Endothelial cell of umbilical vein (primary cell): ENCODE measurements at regions not wholly inside any gene's neighbourhood (a gene's known extent, or its start where the extent isn't known, plus 50 kb on each side); places are given as distances from the start of the nearest gene placed in this dataset.

ENCODE experiments used
- BruUV-seq: library from RNA; stranded (reverse); fragments of 400-500 nt; replicated peaks from 2 replicates; lab custom pipeline; 2021; lab: Mats Ljungman, UMichigan
- CTCF ChIA-PET: fragments of 300-600, 350-600 bp; sonication (Branson Sonifier 250); formaldehyde crosslinking; loops from one replicate; lab custom pipeline; 2021; ENCODE audit warnings: antibody characterized with exemption, inconsistent platforms; lab: Charles Lee
- POLR2A ChIA-PET: fragments of 300-600, 350-600 bp; sonication (Branson Sonifier 250); formaldehyde crosslinking; loops from one replicate; lab custom pipeline; 2021; ENCODE audit warnings: antibody characterized with exemption, inconsistent platforms; lab: Charles Lee
- DNase-seq: peaks from one replicate; pipeline ENCODE4 v3.0.0-alpha.2; 2011; ENCODE audit warnings: low read depth, low spot score
- FAIRE-seq: peaks from 2 replicates; lab custom pipeline; 2011; peaks lifted over from hg19 to GRCh38; lab: Jason Lieb, UNC
- H2AFZ ChIP-seq: 2 replicates; pipeline ENCODE4 v1.6.0; 2012; ENCODE audit warnings: low read depth, low read length, control low read depth, inconsistent platforms
- H3K27ac ChIP-seq: 2 replicates; pipeline ENCODE4 v1.5.1; 2011; ENCODE audit warnings: low read depth, mild to moderate bottlenecking, control low read depth, low read length, moderate library complexity; ENCODE audit not compliant: insufficient read depth
- H3K27me3 ChIP-seq, 2 experiments: 2 replicates each; pipeline versions ENCODE4 v1.6.0 to v1.6.1; 2011; ENCODE audit warnings: low read length in 2 of 2, mixed read lengths in 1 of 2; ENCODE audit not compliant: control insufficient read depth in 2 of 2, insufficient read depth in 2 of 2
- H3K36me3 ChIP-seq, 2 experiments: 2 replicates in 1 of 2; 3 replicates in 1 of 2; pipeline ENCODE4 v1.5.1; 2011; ENCODE audit warnings: low read length in 2 of 2, mild to moderate bottlenecking in 1 of 2, moderate library complexity in 1 of 2; ENCODE audit not compliant: control insufficient read depth in 2 of 2, insufficient read depth in 2 of 2; ENCODE audit errors: extremely low read depth in 1 of 2
- H3K4me1 ChIP-seq: 3 replicates; pipeline ENCODE4 v1.5.1; 2011; ENCODE audit warnings: mild to moderate bottlenecking, low read length; ENCODE audit not compliant: control insufficient read depth, insufficient read depth; ENCODE audit errors: extremely low read depth
- H3K4me2 ChIP-seq: 2 replicates; pipeline ENCODE4 v1.6.1; 2011; ENCODE audit warnings: low read length, control low read depth, mixed read lengths; ENCODE audit not compliant: insufficient read depth
- H3K4me3 ChIP-seq, 3 experiments: fragments of 200-600 bp in 1 of 3; sonication (generic), shearing (Covaris generic) in 1 of 3; replicated peaks in 1 of 3; 2 replicates each; pipeline ENCODE4 v1.5.1; 2011 to 2016; ENCODE audit warnings: control low read depth in 3 of 3, low read length in 3 of 3, mild to moderate bottlenecking in 2 of 3, inconsistent platforms in 1 of 3, low read depth in 1 of 3, moderate library complexity in 1 of 3; ENCODE audit not compliant: insufficient read depth in 1 of 3
- H3K79me2 ChIP-seq: 2 replicates; pipeline ENCODE4 v1.6.0; 2012; ENCODE audit warnings: low read length, inconsistent platforms; ENCODE audit not compliant: control insufficient read depth, insufficient read depth
- H3K9ac ChIP-seq: replicated peaks from 2 replicates; pipeline ENCODE3; 2011; ENCODE audit warnings: low read length, control low read depth; ENCODE audit not compliant: insufficient read depth; ENCODE audit errors: extremely low read depth
- H3K9me1 ChIP-seq: replicated peaks from 3 replicates; pipeline ENCODE4 v1.6.0; 2011; ENCODE audit warnings: mild to moderate bottlenecking, low read length; ENCODE audit not compliant: control insufficient read depth, insufficient read depth; ENCODE audit errors: extremely low read depth
- H3K9me3 ChIP-seq: replicated peaks from 2 replicates; pipeline ENCODE4 v1.5.1; 2012; ENCODE audit warnings: low read length, inconsistent platforms; ENCODE audit not compliant: control insufficient read depth, insufficient read depth
- H4K20me1 ChIP-seq: replicated peaks from 2 replicates; pipeline ENCODE3; 2011; ENCODE audit warnings: mild to moderate bottlenecking, low read length; ENCODE audit not compliant: control insufficient read depth, insufficient read depth; ENCODE audit errors: extremely low read depth
- CTCF ChIP-seq, 2 donors: IDR thresholded peaks; 1 replicate in 1 of 2; 2 replicates in 1 of 2; pipeline ENCODE4 v1.5.1; 2011; ENCODE audit warnings: low read length in 2 of 2, mild to moderate bottlenecking in 2 of 2, moderate library complexity in 2 of 2, control low read depth in 1 of 2, inconsistent platforms in 1 of 2, low read depth in 1 of 2; ENCODE audit not compliant: insufficient read depth in 1 of 2; ENCODE audit errors: extremely low read depth in 1 of 2
- EZH2 ChIP-seq: IDR thresholded peaks from 2 replicates; pipeline ENCODE4 v1.6.1; 2012; ENCODE audit warnings: borderline replicate concordance, low read depth, mild to moderate bottlenecking, moderate library complexity, low read length, inconsistent platforms; ENCODE audit not compliant: severe bottlenecking
- FOS ChIP-seq: IDR thresholded peaks from 2 replicates; pipeline ENCODE4 v1.6.1; 2011; ENCODE audit warnings: mild to moderate bottlenecking, low read length, moderate library complexity, borderline replicate concordance; ENCODE audit not compliant: insufficient read depth
- GATA2 ChIP-seq: IDR thresholded peaks from 2 replicates; pipeline ENCODE4 v1.7.0; 2011; ENCODE audit warnings: low read depth, mild to moderate bottlenecking, moderate library complexity, mixed read lengths, low read length; ENCODE audit not compliant: insufficient read length, insufficient read depth
- JUN ChIP-seq: IDR thresholded peaks from 2 replicates; pipeline ENCODE4 v1.6.1; 2011; ENCODE audit warnings: borderline replicate concordance, low read depth; ENCODE audit not compliant: insufficient read length, insufficient read depth
- MAX ChIP-seq: IDR thresholded peaks from 2 replicates; pipeline ENCODE4 v1.6.1; 2011; ENCODE audit not compliant: insufficient read depth, insufficient read length
- MYC ChIP-seq: IDR thresholded peaks from one replicate; pipeline ENCODE4 v1.6.1; 2011; ENCODE audit warnings: mild to moderate bottlenecking, low read depth, low read length
- POLR2A ChIP-seq: IDR thresholded peaks from 2 replicates; pipeline ENCODE4 v1.6.1; 2012; ENCODE audit warnings: low read depth, mild to moderate bottlenecking, control low read depth, low read length
- POLR2AphosphoS5 ChIP-seq: IDR thresholded peaks from 2 replicates; pipeline ENCODE4 v1.6.1; 2012; ENCODE audit warnings: low read depth, mild to moderate bottlenecking, control low read depth, low read length, moderate library complexity; ENCODE audit not compliant: insufficient read depth
- dilution Hi-C: fragments of 300-500 bp; cut with MboI; formaldehyde crosslinking; loops from one replicate; pipeline ENCODE4 v1.15.0; 2019; ENCODE audit warnings: low sequenced_read_pairs; ENCODE audit not compliant: extremely low pct_ligation_motif_present
- intact Hi-C: fragments of 100-400 bp; cut with micrococcal nuclease; formaldehyde crosslinking; loops from one replicate; pipeline ENCODE4 v1.10.0; 2022

DNA sequence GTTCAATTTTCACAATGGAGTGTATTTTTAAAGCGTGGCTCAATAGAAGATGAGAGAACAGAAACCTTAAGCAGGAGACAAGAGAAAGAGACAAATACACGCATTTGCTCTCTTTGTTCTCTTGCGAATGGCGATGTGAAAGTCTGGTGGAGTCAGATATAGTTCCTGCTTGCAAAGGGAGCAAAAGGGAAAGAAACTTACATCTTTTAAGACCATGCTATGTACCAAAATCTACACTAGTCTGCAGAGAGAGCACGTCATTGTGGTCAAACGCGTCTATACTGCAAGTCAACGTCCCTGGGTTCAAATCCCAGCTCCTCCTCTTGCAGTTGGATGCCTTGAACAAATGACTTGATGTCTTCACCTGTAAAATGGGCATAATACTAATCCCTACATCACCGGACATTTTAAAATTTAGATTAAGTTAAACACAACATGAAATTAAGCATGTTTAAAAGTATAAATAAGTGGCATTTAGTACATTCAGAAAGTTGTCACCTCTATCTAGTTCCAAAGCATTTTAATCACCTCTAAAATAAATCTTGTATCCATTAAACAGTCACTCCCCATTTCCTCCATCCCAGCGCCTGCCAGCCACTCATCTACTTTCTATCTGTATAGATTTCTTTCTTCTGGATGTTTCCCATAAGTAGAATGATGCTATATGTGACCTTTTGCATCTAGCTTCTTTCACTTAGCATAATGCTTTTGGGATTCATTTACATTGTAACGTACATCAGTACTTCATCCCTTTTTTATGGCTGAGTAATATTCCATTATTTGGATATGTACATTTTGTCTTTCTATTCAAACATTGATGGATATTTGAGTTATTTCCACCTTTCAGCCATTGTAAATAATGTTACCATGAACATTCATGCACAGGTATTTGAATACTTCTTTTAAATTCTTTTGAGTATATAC lies 406.9 kb downstream of the TMEM114 start:
- no peak overlapping the region for H3K4me2 ChIP-seq
- dilution Hi-C loops = no loop called here

More for the DNA sequence above, 406.9 kb downstream of the TMEM114 start:
- no peak overlapping the region for H2AFZ ChIP-seq
- no peaks in the 10 kb centered on the region for H3K27me3 ChIP-seq
- intact Hi-C loops = no loop called here
- no peaks in the 10 kb centered on the region for H4K20me1 ChIP-seq
- ChIA-PET CTCF (interaction anchor here (0.6 kb wide), 1 partner anchor 201 kb away, joined by 4 read pairs; no protein-coding TSS in a partner anchor), POLR2A (no interaction called here)
- H3K36me3 ChIP-seq = no peaks in the 10 kb centered on the region
- no peak overlapping the region for H3K27ac ChIP-seq
- no TSS peak for BruUV-seq
- no peaks in the 10 kb centered on the region for H3K79me2 ChIP-seq
- TF ChIP-seq FOS (no peak), GATA2 (no peak), JUN (no peak), POLR2A (no peak), MAX (no peak), EZH2 (no peak), CTCF (IDR thresholded peaks at IDR 0.05; ENCODE audit: extremely low read depth in 1 of 2, insufficient read depth in 1 of 2, low read depth in 1 of 2, low read length in 2 of 2) (no peak), MYC (no peak), POLR2AphosphoS5 (no peak)
- H3K9ac ChIP-seq = no peak overlapping the region
- FAIRE-seq (no peak), DNase-seq (no peak)
- H3K4me1 ChIP-seq = no peaks in the 10 kb centered on the region
- no peak overlapping the region for H3K4me3 ChIP-seq
- peaks cover 3% of the 10 kb centered on the region for H3K9me3 ChIP-seq
- H3K9me1 ChIP-seq = no peaks in the 10 kb centered on the region
